Muscle layer of duodenum (tissue), 2 donors: ENCODE measurements at regions not wholly inside any gene's neighbourhood (a gene's known extent, or its start where the extent isn't known, plus 50 kb on each side); places are given as distances from the start of the nearest gene placed in this dataset.

ENCODE experiments used
- H3K27ac ChIP-seq: one replicate; pipeline ENCODE4 v1.7.0; 2013; ENCODE audit warnings: mild to moderate bottlenecking, low read length
- H3K27me3 ChIP-seq: one replicate; pipeline ENCODE4 v1.7.0; 2013; ENCODE audit warnings: low read depth, mild to moderate bottlenecking, control low read depth, low read length
- H3K36me3 ChIP-seq, 2 donors: one replicate each; pipeline ENCODE4 v1.7.0; 2013; ENCODE audit warnings: low read length in 2 of 2, control low read depth in 1 of 2, mild to moderate bottlenecking in 1 of 2; ENCODE audit not compliant: insufficient read depth in 2 of 2, control insufficient read depth in 1 of 2
- H3K4me1 ChIP-seq, 2 donors: one replicate each; pipeline ENCODE4 v1.7.0; 2013; ENCODE audit warnings: low read length in 2 of 2, mild to moderate bottlenecking in 2 of 2, control low read depth in 1 of 2, moderate library complexity in 1 of 2; ENCODE audit not compliant: insufficient read depth in 2 of 2, control insufficient read depth in 1 of 2
- H3K4me3 ChIP-seq, 2 donors: one replicate each; pipeline ENCODE4 v1.7.0; 2013; ENCODE audit warnings: low read length in 2 of 2, low read depth in 1 of 2, mild to moderate bottlenecking in 1 of 2
- H3K9me3 ChIP-seq, 2 donors: one replicate each; pipeline ENCODE4 v1.7.0; 2013; ENCODE audit warnings: low read length in 2 of 2, control low read depth in 1 of 2, mild to moderate bottlenecking in 1 of 2; ENCODE audit not compliant: control insufficient read depth in 1 of 2
- donor health status: healthy.

GRCh38 chr12:107938446-107938845 is 163.9 kb downstream of the ASCL4 start:
- Histone ChIP-seq H3K27me3 (no peaks in the 10 kb centered on the region), H3K4me3 (no peak overlapping the region), H3K36me3 (no peaks in the 10 kb centered on the region), H3K4me1 (no peaks in the 10 kb centered on the region), H3K27ac (no peak overlapping the region), H3K9me3 (peaks cover 0 to 2% of the 10 kb centered on the region in 2 donors)

GRCh38 chr12:107948391-107948945 is 174.0 kb downstream of the ASCL4 start:
- Histone ChIP-seq H3K36me3 (no peaks in the 10 kb centered on the region), H3K9me3 (peaks cover 0 to 10% of the 10 kb centered on the region in 2 donors), H3K4me3 (no peak overlapping the region), H3K27ac (no peak overlapping the region), H3K4me1 (no peaks in the 10 kb centered on the region), H3K27me3 (no peaks in the 10 kb centered on the region)

- H3K27ac ChIP-seq: no peak overlapping the region
- H3K4me1 ChIP-seq: peaks cover 0 to 11% of the 10 kb centered on the region in 2 donors
- no peaks in the 10 kb centered on the region for H3K27me3 ChIP-seq
- no peaks in the 10 kb centered on the region for H3K36me3 ChIP-seq
- peaks cover 0 to 5% of the 10 kb centered on the region in 2 donors for H3K9me3 ChIP-seq
- H3K4me3 ChIP-seq: no peak overlapping the region
Measured at GRCh38 chr12:107951024-107951423, 176.5 kb downstream of the ASCL4 start.

- Histone ChIP-seq H3K27ac (no peak overlapping the region), H3K4me3 (no peak overlapping the region), H3K9me3 (peaks cover 0 to 5% of the 10 kb centered on the region in 2 donors), H3K4me1 (peaks cover 0 to 11% of the 10 kb centered on the region in 2 donors), H3K36me3 (no peaks in the 10 kb centered on the region), H3K27me3 (no peaks in the 10 kb centered on the region)
Measured at GRCh38 chr12:107955966-107956643, 173.0 kb upstream of the WSCD2 start.

- H3K9me3 ChIP-seq: no peaks in the 10 kb centered on the region
- H3K4me1 ChIP-seq: peaks cover 0 to 11% of the 10 kb centered on the region in 2 donors
- no peaks in the 10 kb centered on the region for H3K36me3 ChIP-seq
- no peaks in the 10 kb centered on the region for H3K27me3 ChIP-seq
- no peak overlapping the region for H3K27ac ChIP-seq
- no peak overlapping the region for H3K4me3 ChIP-seq
Measured at GRCh38 chr12:107957459-107957858, 171.6 kb upstream of the WSCD2 start.

GRCh38 chr12:107963635-107964034 is 165.5 kb upstream of the WSCD2 start:
- no peaks in the 10 kb centered on the region for H3K36me3 ChIP-seq

GRCh38 chr12:107967170-107967569 is 161.9 kb upstream of the WSCD2 start:
- no peaks in the 10 kb centered on the region for H3K9me3 ChIP-seq
- H3K36me3 ChIP-seq: no peaks in the 10 kb centered on the region
- H3K4me1 ChIP-seq: no peaks in the 10 kb centered on the region
- no peaks in the 10 kb centered on the region for H3K27me3 ChIP-seq
- no peak overlapping the region for H3K27ac ChIP-seq
- H3K4me3 ChIP-seq: no peak overlapping the region

More at GRCh38 chr12:107963635-107964034, 165.5 kb upstream of the WSCD2 start:
- H3K4me3 ChIP-seq: no peak overlapping the region
- H3K27me3 ChIP-seq: no peaks in the 10 kb centered on the region
- H3K4me1 ChIP-seq: no peaks in the 10 kb centered on the region
- H3K9me3 ChIP-seq: no peaks in the 10 kb centered on the region
- no peak overlapping the region for H3K27ac ChIP-seq

- Histone ChIP-seq H3K27me3 (no peaks in the 10 kb centered on the region), H3K36me3 (no peaks in the 10 kb centered on the region), H3K4me1 (no peaks in the 10 kb centered on the region), H3K27ac (no peak overlapping the region), H3K9me3 (peaks cover 5 to 11% of the 10 kb centered on the region in 2 donors), H3K4me3 (no peak overlapping the region)
Measured at GRCh38 chr12:107973950-107974349, 155.1 kb upstream of the WSCD2 start.

GRCh38 chr12:107976331-107976730 is 152.8 kb upstream of the WSCD2 start:
- Histone ChIP-seq H3K9me3 (peaks cover 5 to 11% of the 10 kb centered on the region in 2 donors), H3K4me3 (no peak overlapping the region), H3K27ac (no peak overlapping the region), H3K27me3 (no peaks in the 10 kb centered on the region), H3K36me3 (no peaks in the 10 kb centered on the region), H3K4me1 (no peaks in the 10 kb centered on the region)

GRCh38 chr12:107978201-107978600 is 150.9 kb upstream of the WSCD2 start:
- Histone ChIP-seq H3K27me3 (no peaks in the 10 kb centered on the region), H3K4me1 (no peaks in the 10 kb centered on the region), H3K4me3 (no peak overlapping the region), H3K36me3 (no peaks in the 10 kb centered on the region), H3K27ac (no peak overlapping the region), H3K9me3 (peaks cover 5 to 11% of the 10 kb centered on the region in 2 donors)

- Histone ChIP-seq H3K27me3 (no peaks in the 10 kb centered on the region), H3K4me3 (no peak overlapping the region), H3K36me3 (no peaks in the 10 kb centered on the region), H3K9me3 (peaks cover 5 to 11% of the 10 kb centered on the region in 2 donors), H3K4me1 (no peaks in the 10 kb centered on the region), H3K27ac (no peak overlapping the region)
Measured at GRCh38 chr12:107978641-107979040, 150.4 kb upstream of the WSCD2 start.
